ENCODE measurements at regions not wholly inside any gene's neighbourhood (a gene's known extent, or its start where the extent isn't known, plus 50 kb on each side); places are given as distances from the start of the nearest gene placed in this dataset.

DNA sequence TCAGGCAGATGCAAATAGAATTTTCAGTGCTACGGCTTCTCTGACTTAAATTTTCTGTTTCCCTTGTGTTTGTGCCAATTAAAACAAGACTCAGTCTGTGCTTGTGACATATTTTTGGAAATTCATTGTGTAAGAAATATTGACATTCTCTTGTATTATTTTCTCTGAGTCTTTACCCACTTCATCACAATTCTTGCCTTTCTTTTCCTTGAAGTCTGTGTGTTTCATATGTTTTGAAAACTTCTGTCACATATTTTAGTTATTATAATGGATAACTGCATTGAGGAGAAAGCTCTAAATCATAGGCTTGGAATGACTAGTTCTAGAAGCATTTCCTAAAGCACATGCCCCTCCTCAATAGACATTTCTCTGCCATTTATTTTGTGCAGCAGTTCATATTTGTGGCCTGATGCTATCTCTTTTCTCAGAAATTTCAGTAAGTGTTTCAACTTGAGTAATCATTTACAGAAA is 206.6 kb downstream of the PALM2AKAP2 start:
- TF ChIP-seq, protein P1, sequence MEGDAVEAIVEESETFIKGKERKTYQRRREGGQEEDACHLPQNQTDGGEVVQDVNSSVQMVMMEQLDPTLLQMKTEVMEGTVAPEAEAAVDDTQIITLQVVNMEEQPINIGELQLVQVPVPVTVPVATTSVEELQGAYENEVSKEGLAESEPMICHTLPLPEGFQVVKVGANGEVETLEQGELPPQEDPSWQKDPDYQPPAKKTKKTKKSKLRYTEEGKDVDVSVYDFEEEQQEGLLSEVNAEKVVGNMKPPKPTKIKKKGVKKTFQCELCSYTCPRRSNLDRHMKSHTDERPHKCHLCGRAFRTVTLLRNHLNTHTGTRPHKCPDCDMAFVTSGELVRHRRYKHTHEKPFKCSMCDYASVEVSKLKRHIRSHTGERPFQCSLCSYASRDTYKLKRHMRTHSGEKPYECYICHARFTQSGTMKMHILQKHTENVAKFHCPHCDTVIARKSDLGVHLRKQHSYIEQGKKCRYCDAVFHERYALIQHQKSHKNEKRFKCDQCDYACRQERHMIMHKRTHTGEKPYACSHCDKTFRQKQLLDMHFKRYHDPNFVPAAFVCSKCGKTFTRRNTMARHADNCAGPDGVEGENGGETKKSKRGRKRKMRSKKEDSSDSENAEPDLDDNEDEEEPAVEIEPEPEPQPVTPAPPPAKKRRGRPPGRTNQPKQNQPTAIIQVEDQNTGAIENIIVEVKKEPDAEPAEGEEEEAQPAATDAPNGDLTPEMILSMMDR (IDR thresholded peaks at IDR 0.05): no peak
- TF ChIP-seq POLR2AphosphoS5 (IDR thresholded peaks at IDR 0.05) (no peak), POLR2A (IDR thresholded peaks at IDR 0.05) (no peak), EP300 (IDR thresholded peaks at IDR 0.05) (no peak)
- no peak overlapping the region for H3K27ac ChIP-seq
- no peaks in the 10 kb centered on the region for H3K36me3 ChIP-seq
- no peaks in the 10 kb centered on the region for H3K27me3 ChIP-seq
- no peaks in the 10 kb centered on the region for H3K4me1 ChIP-seq
- H3K4me3 ChIP-seq: no peak overlapping the region
- ATAC-seq: no peak
- H3K9me3 ChIP-seq: peaks cover 0 to 7% (median 0%) of the 10 kb centered on the region in 3 donors
- WGBS, 2 donors (ENCODE audit: low coverage in 1 of 2): 25 to 33% methylated on average over 1 of the region's 1 CpG

DNA sequence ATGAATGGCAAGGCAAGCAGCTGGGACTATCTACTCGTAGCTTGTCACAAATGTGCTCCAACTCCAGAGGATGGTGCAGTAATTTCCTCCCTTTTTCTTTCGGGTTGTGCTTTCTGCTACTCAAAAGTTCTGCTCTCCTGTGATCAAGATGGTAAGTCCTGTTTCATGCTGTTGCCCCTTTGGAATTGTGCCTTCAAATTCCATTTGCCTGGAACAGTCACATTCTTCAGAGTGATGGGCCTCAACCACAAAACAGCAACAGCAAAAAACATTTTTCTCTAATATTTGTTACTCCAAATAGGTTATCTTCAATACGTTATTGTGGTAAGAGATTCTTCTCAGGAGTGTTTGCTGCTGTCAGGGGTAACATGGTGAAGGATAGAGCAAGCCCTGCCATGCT is 209.3 kb downstream of the PALM2AKAP2 start:
- no peaks in the 10 kb centered on the region for H3K4me1 ChIP-seq
- peaks cover 0 to 7% (median 0%) of the 10 kb centered on the region in 3 donors for H3K9me3 ChIP-seq
- no peak overlapping the region for H3K4me3 ChIP-seq
- no peaks in the 10 kb centered on the region for H3K36me3 ChIP-seq
- ATAC-seq: no peak
- no peak for TF ChIP-seq EP300 (IDR thresholded peaks at IDR 0.05)
- TF ChIP-seq, protein P1 (IDR thresholded peaks at IDR 0.05): no peak
- TF ChIP-seq POLR2A (IDR thresholded peaks at IDR 0.05): no peak
- no peak for TF ChIP-seq POLR2AphosphoS5 (IDR thresholded peaks at IDR 0.05)
- H3K27ac ChIP-seq: no peak overlapping the region
- H3K27me3 ChIP-seq: no peaks in the 10 kb centered on the region
- 85 to 96% methylated on average over 2 to 3 of the region's 3 CpGs for WGBS, 2 donors (ENCODE audit: low coverage in 1 of 2)

DNA sequence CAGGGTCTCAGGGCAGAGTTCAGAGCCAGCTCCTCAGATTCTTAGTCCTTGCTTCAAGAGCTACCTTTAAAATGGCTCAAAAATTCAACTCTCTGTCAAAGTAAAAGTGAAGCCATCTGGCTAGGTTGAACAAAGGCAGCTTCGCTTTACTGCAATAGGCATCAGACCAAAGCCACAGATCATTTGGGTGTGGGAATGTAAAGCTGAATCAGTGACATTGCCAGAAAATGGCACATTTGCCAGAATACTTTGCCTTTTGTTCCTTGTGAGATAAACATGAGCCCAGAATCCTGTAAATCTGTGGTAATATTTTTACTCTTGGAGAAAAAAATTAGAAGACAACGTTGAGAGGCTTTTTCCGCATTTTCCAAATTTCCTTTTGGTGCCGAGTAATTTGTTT is 210.5 kb downstream of the PALM2AKAP2 start:
- Histone ChIP-seq H3K36me3 (no peaks in the 10 kb centered on the region), H3K27me3 (no peaks in the 10 kb centered on the region), H3K9me3 (peaks cover 0 to 7% (median 0%) of the 10 kb centered on the region in 3 donors), H3K27ac (no peak overlapping the region), H3K4me3 (no peak overlapping the region), H3K4me1 (no peaks in the 10 kb centered on the region)
- 75 to 77% methylated on average over 4 of the region's 4 CpGs for WGBS, 2 donors (ENCODE audit: low coverage in 1 of 2)
- no peak for TF ChIP-seq POLR2AphosphoS5 (IDR thresholded peaks at IDR 0.05)
- no peak for TF ChIP-seq POLR2A (IDR thresholded peaks at IDR 0.05)
- no peak for TF ChIP-seq EP300 (IDR thresholded peaks at IDR 0.05)
- TF ChIP-seq, protein P1 (IDR thresholded peaks at IDR 0.05): no peak
- no peak for ATAC-seq

DNA sequence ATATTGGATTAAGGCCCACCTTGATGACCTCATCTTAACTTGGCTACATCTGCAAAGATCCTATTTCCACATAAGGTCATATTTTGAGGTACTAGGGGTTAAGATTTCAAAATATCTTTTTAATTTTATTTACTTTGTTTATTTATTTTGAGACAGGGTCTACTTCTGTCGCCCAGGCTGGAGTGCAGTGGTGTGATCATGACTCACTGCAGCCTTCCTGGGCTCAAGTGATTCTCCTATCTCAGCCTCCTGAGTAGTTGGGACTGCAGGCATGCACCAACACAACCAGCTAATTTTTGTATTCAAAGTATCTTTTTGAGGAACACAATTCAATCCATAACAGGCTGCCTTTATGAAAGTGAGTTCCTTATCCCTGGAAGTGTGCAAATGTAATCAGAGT is 212.3 kb downstream of the PALM2AKAP2 start:
- ATAC-seq: no peak
- H3K9me3 ChIP-seq: peaks cover 0 to 6% (median 0%) of the 10 kb centered on the region in 3 donors
- no peak overlapping the region for H3K4me3 ChIP-seq
- no peak for TF ChIP-seq POLR2A (IDR thresholded peaks at IDR 0.05)
- TF ChIP-seq, protein P1 (IDR thresholded peaks at IDR 0.05): no peak
- no peak for TF ChIP-seq POLR2AphosphoS5 (IDR thresholded peaks at IDR 0.05)
- TF ChIP-seq EP300 (IDR thresholded peaks at IDR 0.05): no peak
- H3K27me3 ChIP-seq: no peaks in the 10 kb centered on the region
- H3K27ac ChIP-seq: no peak overlapping the region
- no peaks in the 10 kb centered on the region for H3K36me3 ChIP-seq
- 100% methylated on average over 1 of the region's 1 CpG for WGBS, 2 donors (ENCODE audit: low coverage in 1 of 2)
- H3K4me1 ChIP-seq: no peaks in the 10 kb centered on the region

DNA sequence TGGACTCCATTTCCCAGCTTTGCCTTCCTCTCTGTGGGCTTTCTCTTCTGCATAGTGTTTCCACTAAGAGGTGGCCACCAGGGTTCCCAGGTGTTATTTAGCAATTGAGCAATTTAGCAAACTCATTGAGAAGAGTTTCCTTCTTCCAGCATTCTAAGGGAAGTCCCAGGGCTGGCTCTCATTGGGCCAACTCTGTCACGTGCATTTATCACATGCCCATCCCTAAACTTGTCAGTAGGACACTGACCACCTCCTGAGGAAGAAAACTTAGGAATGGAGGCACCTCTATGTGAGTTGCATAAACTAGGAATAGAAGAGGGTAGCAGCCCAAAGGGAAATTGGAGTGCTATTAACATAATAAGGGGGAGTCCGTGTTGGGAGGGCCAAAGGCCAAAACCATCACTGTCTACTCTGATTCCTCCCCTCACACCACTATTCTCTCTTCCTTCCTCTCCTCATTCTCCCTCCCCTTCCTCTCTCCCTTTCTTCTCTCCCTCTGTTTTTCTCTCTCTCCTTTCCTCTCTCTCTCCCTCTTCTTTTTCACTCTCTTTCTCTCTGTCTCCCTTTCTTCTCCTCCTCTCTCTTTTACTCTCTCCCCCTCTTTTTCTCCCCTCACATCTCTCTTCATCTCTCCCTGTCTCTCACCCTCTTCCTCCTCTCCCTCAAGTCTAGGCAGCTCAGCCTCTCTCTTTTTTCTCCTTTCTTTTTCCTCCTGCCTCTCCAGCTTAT is 213.4 kb downstream of the PALM2AKAP2 start:
- no peak overlapping the region for H3K27ac ChIP-seq
- no peaks in the 10 kb centered on the region for H3K9me3 ChIP-seq
- no peaks in the 10 kb centered on the region for H3K4me1 ChIP-seq
- no peak for ATAC-seq
- no peak overlapping the region for H3K4me3 ChIP-seq
- 53 to 92% methylated on average over 1 to 2 of the region's 2 CpGs for WGBS, 2 donors (ENCODE audit: low coverage in 1 of 2)
- TF ChIP-seq POLR2A (IDR thresholded peaks at IDR 0.05) (no peak), POLR2AphosphoS5 (IDR thresholded peaks at IDR 0.05) (no peak), EP300 (IDR thresholded peaks at IDR 0.05) (no peak)
- TF ChIP-seq, protein P1 (IDR thresholded peaks at IDR 0.05): no peak
- H3K36me3 ChIP-seq: no peaks in the 10 kb centered on the region
- no peaks in the 10 kb centered on the region for H3K27me3 ChIP-seq
